ENCODE measurements at regions not wholly inside any gene's neighbourhood (a gene's known extent, or its start where the extent isn't known, plus 50 kb on each side); places are given as distances from the start of the nearest gene placed in this dataset. TPM values are rescaled to one million over a fixed set of nuclear protein-coding genes. Genes with fewer than 3 reads are reported as not detected.
"Not testable (repeated sequence)": the region's sequence is repeated elsewhere in the genome, so short reads cannot be mapped to it uniquely, and the experiment has no call there.

- TF ChIP-seq, protein P1, sequence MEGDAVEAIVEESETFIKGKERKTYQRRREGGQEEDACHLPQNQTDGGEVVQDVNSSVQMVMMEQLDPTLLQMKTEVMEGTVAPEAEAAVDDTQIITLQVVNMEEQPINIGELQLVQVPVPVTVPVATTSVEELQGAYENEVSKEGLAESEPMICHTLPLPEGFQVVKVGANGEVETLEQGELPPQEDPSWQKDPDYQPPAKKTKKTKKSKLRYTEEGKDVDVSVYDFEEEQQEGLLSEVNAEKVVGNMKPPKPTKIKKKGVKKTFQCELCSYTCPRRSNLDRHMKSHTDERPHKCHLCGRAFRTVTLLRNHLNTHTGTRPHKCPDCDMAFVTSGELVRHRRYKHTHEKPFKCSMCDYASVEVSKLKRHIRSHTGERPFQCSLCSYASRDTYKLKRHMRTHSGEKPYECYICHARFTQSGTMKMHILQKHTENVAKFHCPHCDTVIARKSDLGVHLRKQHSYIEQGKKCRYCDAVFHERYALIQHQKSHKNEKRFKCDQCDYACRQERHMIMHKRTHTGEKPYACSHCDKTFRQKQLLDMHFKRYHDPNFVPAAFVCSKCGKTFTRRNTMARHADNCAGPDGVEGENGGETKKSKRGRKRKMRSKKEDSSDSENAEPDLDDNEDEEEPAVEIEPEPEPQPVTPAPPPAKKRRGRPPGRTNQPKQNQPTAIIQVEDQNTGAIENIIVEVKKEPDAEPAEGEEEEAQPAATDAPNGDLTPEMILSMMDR (IDR thresholded peaks at IDR 0.05; ENCODE audit: insufficient read depth, low read depth, low read length), result no peak
- no peak overlapping the region for H3K4me3 ChIP-seq (ENCODE audit: low read depth, low read length)
- no peak for DNase-seq (ENCODE audit: low read depth)
These were observed 81.1 kb upstream of the RORB start for GRCh38 chr9:74415995-74416394.

- not testable (repeated sequence) for H3K4me3 ChIP-seq (ENCODE audit: low read depth, low read length); DNase-seq (ENCODE audit: low read depth)
These were observed 72.6 kb upstream of the RORB start for GRCh38 chr9:74424488-74424887.

GRCh38 chr9:74431467-74431866, 65.7 kb upstream of the RORB start:
- no peak for DNase-seq (ENCODE audit: low read depth)
- TF ChIP-seq, protein P1 (IDR thresholded peaks at IDR 0.05; ENCODE audit: insufficient read depth, low read depth, low read length), result no peak
- no peak overlapping the region for H3K4me3 ChIP-seq (ENCODE audit: low read depth, low read length)

- DNase-seq (ENCODE audit: low read depth), result no peak
- no peak overlapping the region for H3K4me3 ChIP-seq (ENCODE audit: low read depth, low read length)
- TF ChIP-seq, protein P1 (IDR thresholded peaks at IDR 0.05; ENCODE audit: insufficient read depth, low read depth, low read length), result no peak
These were observed 53.9 kb upstream of the RORB start for GRCh38 chr9:74443036-74443750.

DNA sequence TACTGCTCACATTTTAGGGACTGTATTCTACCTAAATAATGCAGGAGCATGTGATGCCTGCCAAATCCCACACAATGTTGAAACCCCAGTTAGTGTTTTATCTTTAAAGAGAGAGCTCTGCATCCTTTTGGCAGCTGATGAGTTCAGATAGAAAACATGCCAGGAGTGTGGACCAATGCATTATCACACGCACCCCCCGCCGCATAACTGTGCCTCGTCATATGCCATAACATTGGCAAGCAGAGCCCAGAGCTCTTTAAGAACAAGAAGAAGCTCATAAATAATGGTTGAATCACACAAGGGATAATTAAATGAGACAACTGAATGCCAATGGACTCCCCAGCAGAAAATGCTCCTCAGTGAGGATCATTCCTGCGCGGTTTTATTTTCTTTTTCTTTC, 52.8 kb upstream of the RORB start:
- H3K4me3 ChIP-seq (ENCODE audit: low read depth, low read length), result no peak overlapping the region
- DNase-seq (ENCODE audit: low read depth), result peak; percentile 19
- TF ChIP-seq, protein P1 (IDR thresholded peaks at IDR 0.05; ENCODE audit: insufficient read depth, low read depth, low read length), result no peak

Small RNA genes in the stretch of these regions (small RNA-seq; reads per million reads assigned to genes)
- not detected for gene RNA5SP286

Data from fibroblast of villous mesenchyme (primary cell).